ENCODE measurements at regions not wholly inside any gene's neighbourhood (a gene's known extent, or its start where the extent isn't known, plus 50 kb on each side); places are given as distances from the start of the nearest gene placed in this dataset.

DNA sequence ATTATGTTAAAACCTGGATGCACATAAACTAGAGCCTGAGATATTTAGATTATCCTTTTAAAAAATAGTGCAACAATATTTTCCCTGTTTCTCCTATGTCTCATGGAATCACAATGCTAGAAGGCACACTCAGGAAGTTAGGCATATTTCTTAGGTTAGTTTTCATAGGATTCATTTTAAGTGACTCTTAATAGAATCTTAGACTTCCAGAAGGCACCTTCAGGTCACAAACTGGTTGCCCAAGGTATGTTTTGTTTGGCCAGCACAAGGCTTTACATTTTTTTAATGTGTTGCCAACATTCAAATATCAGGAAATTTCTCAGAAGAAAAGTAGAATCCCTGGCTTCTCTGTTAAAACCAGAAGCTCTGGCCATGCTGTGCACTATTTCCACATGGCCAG, 129.3 kb downstream of the LNPK start:
- Histone ChIP-seq H3K4me1 (ENCODE audit: control insufficient read depth in 1 of 2, insufficient read depth in 2 of 2, low read length in 2 of 2) (no peaks in the 10 kb centered on the region), H3K4me3 (ENCODE audit: low read depth in 1 of 2, low read length in 2 of 2) (no peak overlapping the region), H3K27ac (ENCODE audit: low read length) (no peak overlapping the region)

DNA sequence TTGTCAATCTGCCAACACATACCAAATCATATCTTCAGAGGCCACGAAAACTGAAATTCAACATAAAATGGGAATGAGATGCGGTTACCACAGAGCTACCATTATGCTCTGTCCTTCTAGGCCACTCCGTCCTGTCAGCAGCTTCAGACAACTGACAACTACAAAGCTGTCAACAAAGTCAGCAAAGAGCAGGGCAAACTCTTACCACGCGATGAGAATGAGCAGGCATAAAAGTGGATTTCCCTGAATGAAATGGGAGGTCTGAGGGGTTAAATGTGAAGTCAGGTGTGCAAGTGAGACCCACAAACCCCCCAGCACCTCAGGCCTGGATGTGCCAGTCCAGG, 130.1 kb downstream of the LNPK start:
- H3K4me1 ChIP-seq (ENCODE audit: control insufficient read depth in 1 of 2, insufficient read depth in 2 of 2, low read length in 2 of 2): no peaks in the 10 kb centered on the region
- no peak overlapping the region for H3K27ac ChIP-seq (ENCODE audit: low read length)
- H3K9me3 ChIP-seq (ENCODE audit: control insufficient read depth in 1 of 2, low read length in 2 of 2): no peaks in the 10 kb centered on the region
- H3K27me3 ChIP-seq (ENCODE audit: low read depth, low read length): no peaks in the 10 kb centered on the region
- no peak overlapping the region for H3K4me3 ChIP-seq (ENCODE audit: low read depth in 1 of 2, low read length in 2 of 2)
- no peaks in the 10 kb centered on the region for H3K36me3 ChIP-seq (ENCODE audit: control insufficient read depth in 1 of 2, insufficient read depth in 2 of 2, low read length in 2 of 2)

More for the DNA sequence above, 129.3 kb downstream of the LNPK start:
- H3K36me3 ChIP-seq (ENCODE audit: control insufficient read depth in 1 of 2, insufficient read depth in 2 of 2, low read length in 2 of 2): no peaks in the 10 kb centered on the region
- no peaks in the 10 kb centered on the region for H3K9me3 ChIP-seq (ENCODE audit: control insufficient read depth in 1 of 2, low read length in 2 of 2)
- H3K27me3 ChIP-seq (ENCODE audit: low read depth, low read length): no peaks in the 10 kb centered on the region

DNA sequence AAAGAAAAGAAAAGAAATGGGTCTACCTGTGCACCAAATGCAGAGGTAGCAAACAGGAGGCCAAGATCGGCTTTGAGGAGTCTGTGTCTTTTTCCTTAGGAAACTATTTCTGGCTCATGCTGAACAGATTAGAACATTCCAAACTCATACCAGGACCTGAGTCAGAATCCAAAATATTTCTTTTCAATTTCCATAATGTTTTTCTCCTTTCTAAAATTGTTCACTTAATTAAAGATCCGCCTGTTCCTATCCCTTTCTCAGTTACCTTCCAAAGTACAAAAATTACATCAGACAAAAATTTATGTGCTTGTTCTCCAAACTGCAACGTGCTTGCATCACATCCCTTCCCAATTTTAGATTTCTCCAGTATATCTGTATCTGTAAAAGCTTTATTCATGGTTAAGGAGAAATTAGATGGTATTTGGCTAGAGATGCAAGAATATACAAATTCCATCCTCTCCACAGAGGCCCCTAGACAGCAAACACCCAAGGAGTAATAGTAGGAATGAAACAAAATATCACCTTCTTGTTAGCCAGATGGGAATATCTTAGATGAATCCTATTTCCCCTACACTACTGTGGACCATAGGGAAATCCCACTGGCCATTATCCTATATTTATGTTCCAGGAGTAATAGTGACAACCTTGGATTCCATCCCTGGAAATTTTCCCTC, 130.6 kb downstream of the LNPK start:
- Histone ChIP-seq H3K4me1 (ENCODE audit: control insufficient read depth in 1 of 2, insufficient read depth in 2 of 2, low read length in 2 of 2) (no peaks in the 10 kb centered on the region), H3K27ac (ENCODE audit: low read length) (no peak overlapping the region), H3K27me3 (ENCODE audit: low read depth, low read length) (no peaks in the 10 kb centered on the region), H3K36me3 (ENCODE audit: control insufficient read depth in 1 of 2, insufficient read depth in 2 of 2, low read length in 2 of 2) (no peaks in the 10 kb centered on the region), H3K9me3 (ENCODE audit: control insufficient read depth in 1 of 2, low read length in 2 of 2) (no peaks in the 10 kb centered on the region), H3K4me3 (ENCODE audit: low read depth in 1 of 2, low read length in 2 of 2) (no peak overlapping the region)

DNA sequence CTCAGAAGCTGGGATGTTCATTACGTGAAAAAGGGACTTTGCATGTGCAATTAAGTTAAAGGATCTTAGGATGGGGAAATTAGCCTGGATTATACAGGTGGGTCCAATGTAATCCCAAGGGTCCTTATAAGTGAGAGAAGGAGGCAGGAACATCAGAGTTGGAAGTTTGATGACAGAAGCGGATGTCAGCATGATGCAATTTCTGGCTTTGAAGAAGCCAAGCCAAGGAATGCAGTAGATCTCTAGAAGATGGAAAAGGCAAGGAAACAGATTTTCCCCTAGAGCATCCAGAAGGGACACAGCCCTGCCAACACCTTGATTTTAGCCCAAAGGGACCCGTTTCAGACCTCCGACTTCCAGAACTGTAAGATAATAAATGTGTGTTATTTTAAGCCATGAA, 136.4 kb downstream of the LNPK start:
- Histone ChIP-seq H3K4me3 (ENCODE audit: low read depth in 1 of 2, low read length in 2 of 2) (no peak overlapping the region), H3K36me3 (ENCODE audit: control insufficient read depth in 1 of 2, insufficient read depth in 2 of 2, low read length in 2 of 2) (no peaks in the 10 kb centered on the region), H3K9me3 (ENCODE audit: control insufficient read depth in 1 of 2, low read length in 2 of 2) (no peaks in the 10 kb centered on the region), H3K27ac (ENCODE audit: low read length) (no peak overlapping the region), H3K27me3 (ENCODE audit: low read depth, low read length) (no peaks in the 10 kb centered on the region), H3K4me1 (ENCODE audit: control insufficient read depth in 1 of 2, insufficient read depth in 2 of 2, low read length in 2 of 2) (no peaks in the 10 kb centered on the region)

DNA sequence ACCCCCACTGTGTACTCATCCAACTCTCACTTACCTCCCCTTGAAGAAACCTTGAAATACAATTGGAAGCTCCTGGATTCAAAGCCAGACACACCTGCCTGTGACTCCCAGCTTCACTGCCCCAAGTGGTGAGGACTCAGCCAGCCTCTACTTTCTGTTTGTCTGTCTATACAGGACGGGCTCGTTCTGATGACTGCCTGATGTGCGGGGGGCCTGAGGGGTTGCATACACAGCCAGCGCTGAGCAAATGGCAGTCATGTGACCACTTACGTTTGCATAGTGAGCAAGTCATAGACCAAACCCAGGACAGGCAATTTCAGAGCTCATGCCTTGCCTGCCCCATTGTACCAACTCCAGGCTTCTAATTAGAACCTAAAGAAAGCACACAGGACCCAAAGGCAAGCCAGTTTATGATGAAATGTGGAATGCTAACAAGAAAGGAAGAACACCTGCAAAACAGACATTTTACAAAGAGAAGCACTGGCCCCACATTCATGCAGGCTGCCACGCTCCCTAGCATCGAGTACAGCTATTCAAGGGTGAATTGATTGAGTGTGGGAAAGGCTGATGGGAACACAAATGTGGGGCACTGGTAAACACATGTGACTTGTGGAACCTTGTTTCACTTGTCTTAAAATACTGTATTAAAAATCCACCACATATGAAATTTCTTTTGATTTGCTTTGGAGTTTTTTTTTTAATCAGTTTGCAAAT, 137.8 kb downstream of the LNPK start:
- no peak overlapping the region for H3K27ac ChIP-seq (ENCODE audit: low read length)
- H3K4me1 ChIP-seq (ENCODE audit: control insufficient read depth in 1 of 2, insufficient read depth in 2 of 2, low read length in 2 of 2): no peaks in the 10 kb centered on the region
- no peak overlapping the region for H3K4me3 ChIP-seq (ENCODE audit: low read depth in 1 of 2, low read length in 2 of 2)
- H3K36me3 ChIP-seq (ENCODE audit: control insufficient read depth in 1 of 2, insufficient read depth in 2 of 2, low read length in 2 of 2): no peaks in the 10 kb centered on the region
- H3K9me3 ChIP-seq (ENCODE audit: control insufficient read depth in 1 of 2, low read length in 2 of 2): no peaks in the 10 kb centered on the region
- H3K27me3 ChIP-seq (ENCODE audit: low read depth, low read length): no peaks in the 10 kb centered on the region

DNA sequence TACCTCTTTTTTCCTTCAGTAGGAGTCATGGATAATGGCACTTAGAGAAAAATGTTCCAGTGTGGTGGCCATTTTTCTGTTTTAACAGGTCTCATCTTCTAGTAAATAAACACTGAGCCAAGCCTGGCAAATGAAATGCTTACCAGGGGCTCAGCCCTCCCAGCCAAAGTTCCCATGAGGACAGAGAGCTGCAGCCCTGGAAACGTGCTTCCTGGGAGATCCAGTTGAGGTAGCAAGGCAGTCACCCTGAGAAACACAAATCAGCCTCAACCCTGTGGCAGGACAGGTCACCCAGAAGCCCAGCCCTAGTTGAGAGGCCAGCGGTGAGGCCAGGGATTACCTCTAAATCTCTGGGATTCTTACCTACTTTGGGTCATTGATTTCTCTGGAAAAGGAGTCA, 140.1 kb downstream of the LNPK start:
- Histone ChIP-seq H3K27ac (ENCODE audit: low read length) (no peak overlapping the region), H3K4me1 (ENCODE audit: control insufficient read depth in 1 of 2, insufficient read depth in 2 of 2, low read length in 2 of 2) (no peaks in the 10 kb centered on the region), H3K9me3 (ENCODE audit: control insufficient read depth in 1 of 2, low read length in 2 of 2) (no peaks in the 10 kb centered on the region), H3K36me3 (ENCODE audit: control insufficient read depth in 1 of 2, insufficient read depth in 2 of 2, low read length in 2 of 2) (no peaks in the 10 kb centered on the region), H3K27me3 (ENCODE audit: low read depth, low read length) (no peaks in the 10 kb centered on the region), H3K4me3 (ENCODE audit: low read depth in 1 of 2, low read length in 2 of 2) (no peak overlapping the region)

DNA sequence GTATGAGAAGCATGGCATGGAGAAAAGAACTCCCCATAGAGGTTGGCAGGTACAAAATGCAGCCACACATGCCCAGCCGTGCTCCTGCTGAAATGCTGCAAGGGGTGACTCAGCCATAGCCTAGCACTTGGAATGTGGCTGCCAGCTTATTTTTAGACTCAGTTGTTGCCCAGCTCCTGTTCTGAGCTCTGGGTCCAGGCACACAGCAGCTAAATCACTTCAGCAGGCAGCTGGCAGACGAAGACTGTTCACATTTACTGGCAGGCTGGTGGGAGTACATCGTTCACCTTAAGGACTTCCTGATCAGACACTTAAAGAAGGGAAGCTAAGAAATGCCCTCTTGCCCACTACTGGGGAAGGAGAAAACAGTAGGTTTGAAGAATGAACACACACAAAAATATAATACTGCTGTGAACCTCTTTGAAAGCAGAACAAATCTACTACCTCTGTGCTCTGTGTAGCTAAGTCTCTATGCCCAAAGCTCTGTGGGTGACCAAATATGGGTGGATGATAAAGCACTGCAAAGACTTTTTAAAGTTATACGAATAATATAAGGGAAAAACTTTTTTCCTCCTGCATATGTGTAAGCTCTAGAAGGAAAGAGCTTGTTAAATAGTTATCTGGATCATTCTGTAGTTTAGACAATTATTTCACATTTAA, 146.1 kb downstream of the LNPK start:
- Histone ChIP-seq H3K9me3 (ENCODE audit: control insufficient read depth in 1 of 2, low read length in 2 of 2) (no peaks in the 10 kb centered on the region), H3K27ac (ENCODE audit: low read length) (peak overlapping the region; percentile 1), H3K4me1 (ENCODE audit: control insufficient read depth in 1 of 2, insufficient read depth in 2 of 2, low read length in 2 of 2) (peaks cover 0 to 5% of the 10 kb centered on the region in 2 donors), H3K36me3 (ENCODE audit: control insufficient read depth in 1 of 2, insufficient read depth in 2 of 2, low read length in 2 of 2) (no peaks in the 10 kb centered on the region), H3K4me3 (ENCODE audit: low read depth in 1 of 2, low read length in 2 of 2) (no peak overlapping the region), H3K27me3 (ENCODE audit: low read depth, low read length) (no peaks in the 10 kb centered on the region)

DNA sequence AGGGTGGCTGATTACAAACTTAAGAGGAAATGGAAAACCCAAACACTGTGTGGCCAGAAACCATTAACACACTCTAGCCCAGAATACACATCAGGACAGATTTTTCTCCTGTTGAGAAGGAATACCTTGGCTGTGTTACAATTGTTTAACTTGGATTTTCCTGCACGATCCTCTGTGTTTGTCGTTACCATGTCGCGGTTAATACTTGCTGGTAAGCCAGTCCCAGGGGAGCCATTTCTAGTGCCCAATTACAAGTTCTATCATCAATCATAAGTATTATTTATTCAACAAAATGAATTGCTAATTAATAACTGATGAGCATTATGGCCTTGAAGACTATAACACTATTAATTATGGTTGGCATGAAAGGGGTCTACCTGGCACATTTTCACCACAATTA, 146.8 kb downstream of the LNPK start:
- peaks cover 0 to 5% of the 10 kb centered on the region in 2 donors for H3K4me1 ChIP-seq (ENCODE audit: control insufficient read depth in 1 of 2, insufficient read depth in 2 of 2, low read length in 2 of 2)
- no peaks in the 10 kb centered on the region for H3K27me3 ChIP-seq (ENCODE audit: low read depth, low read length)
- H3K4me3 ChIP-seq (ENCODE audit: low read depth in 1 of 2, low read length in 2 of 2): no peak overlapping the region
- no peak overlapping the region for H3K27ac ChIP-seq (ENCODE audit: low read length)
- no peaks in the 10 kb centered on the region for H3K36me3 ChIP-seq (ENCODE audit: control insufficient read depth in 1 of 2, insufficient read depth in 2 of 2, low read length in 2 of 2)
- no peaks in the 10 kb centered on the region for H3K9me3 ChIP-seq (ENCODE audit: control insufficient read depth in 1 of 2, low read length in 2 of 2)

DNA sequence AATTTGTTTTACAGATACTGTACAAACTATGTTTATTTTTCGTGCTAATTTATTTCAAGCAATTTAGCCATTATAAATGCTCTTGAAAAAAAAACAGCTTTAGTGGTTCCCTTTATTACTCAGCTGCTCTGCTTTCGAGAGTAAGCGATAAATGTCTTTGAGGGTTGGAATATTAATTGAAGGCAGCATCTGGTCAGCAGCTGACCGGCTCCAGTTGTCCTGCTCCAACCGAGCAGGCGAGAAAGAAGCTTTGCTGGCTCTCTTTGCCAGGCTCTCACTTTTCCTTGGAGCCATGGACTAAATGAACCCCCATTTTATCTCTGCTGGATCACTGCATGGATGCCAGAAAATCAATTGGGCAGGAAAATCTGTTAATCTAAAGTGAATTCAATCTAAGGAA, 147.4 kb downstream of the LNPK start:
- Histone ChIP-seq H3K27ac (ENCODE audit: low read length) (no peak overlapping the region), H3K36me3 (ENCODE audit: control insufficient read depth in 1 of 2, insufficient read depth in 2 of 2, low read length in 2 of 2) (no peaks in the 10 kb centered on the region), H3K9me3 (ENCODE audit: control insufficient read depth in 1 of 2, low read length in 2 of 2) (no peaks in the 10 kb centered on the region), H3K4me1 (ENCODE audit: control insufficient read depth in 1 of 2, insufficient read depth in 2 of 2, low read length in 2 of 2) (peaks cover 0 to 5% of the 10 kb centered on the region in 2 donors), H3K4me3 (ENCODE audit: low read depth in 1 of 2, low read length in 2 of 2) (no peak overlapping the region), H3K27me3 (ENCODE audit: low read depth, low read length) (no peaks in the 10 kb centered on the region)

DNA sequence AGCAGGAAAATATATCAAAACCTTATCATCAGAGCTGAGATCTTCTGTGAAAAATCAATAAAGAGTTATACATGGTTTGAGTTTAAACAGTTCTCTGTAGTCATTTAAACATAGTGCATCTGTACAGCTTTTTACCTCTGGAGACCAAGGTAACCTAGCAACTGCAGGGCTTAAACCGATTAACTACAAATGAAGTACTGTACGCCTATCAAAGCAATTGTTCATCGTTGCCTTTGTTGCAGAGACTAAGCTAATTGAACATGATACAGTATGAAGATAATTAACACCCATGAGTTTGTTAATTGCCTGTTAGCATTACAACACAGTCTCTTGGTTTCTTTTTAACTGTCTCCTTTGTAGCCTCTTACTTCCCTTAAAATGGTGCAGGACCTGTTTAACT, 147.9 kb downstream of the LNPK start:
- H3K36me3 ChIP-seq (ENCODE audit: control insufficient read depth in 1 of 2, insufficient read depth in 2 of 2, low read length in 2 of 2): no peaks in the 10 kb centered on the region
- peaks cover 0 to 5% of the 10 kb centered on the region in 2 donors for H3K4me1 ChIP-seq (ENCODE audit: control insufficient read depth in 1 of 2, insufficient read depth in 2 of 2, low read length in 2 of 2)
- no peak overlapping the region for H3K27ac ChIP-seq (ENCODE audit: low read length)
- no peaks in the 10 kb centered on the region for H3K27me3 ChIP-seq (ENCODE audit: low read depth, low read length)
- no peak overlapping the region for H3K4me3 ChIP-seq (ENCODE audit: low read depth in 1 of 2, low read length in 2 of 2)
- no peaks in the 10 kb centered on the region for H3K9me3 ChIP-seq (ENCODE audit: control insufficient read depth in 1 of 2, low read length in 2 of 2)

DNA sequence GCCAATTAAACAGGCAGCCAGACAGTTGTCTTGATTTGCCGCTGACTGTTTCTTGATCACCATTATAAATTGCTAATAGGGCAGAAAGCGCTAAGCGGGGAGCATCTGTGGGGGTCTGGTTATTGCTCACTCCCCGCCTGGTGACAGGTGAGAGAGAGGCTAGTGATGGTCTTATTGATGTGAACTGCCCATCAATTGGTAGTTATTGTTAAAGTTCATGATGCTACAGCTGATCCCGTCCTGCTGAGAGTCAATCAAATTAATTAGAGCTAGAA, 148.5 kb downstream of the LNPK start:
- Histone ChIP-seq H3K9me3 (ENCODE audit: control insufficient read depth in 1 of 2, low read length in 2 of 2) (no peaks in the 10 kb centered on the region), H3K4me3 (ENCODE audit: low read depth in 1 of 2, low read length in 2 of 2) (no peak overlapping the region), H3K36me3 (ENCODE audit: control insufficient read depth in 1 of 2, insufficient read depth in 2 of 2, low read length in 2 of 2) (no peaks in the 10 kb centered on the region), H3K4me1 (ENCODE audit: control insufficient read depth in 1 of 2, insufficient read depth in 2 of 2, low read length in 2 of 2) (peaks cover 0 to 5% of the 10 kb centered on the region in 2 donors), H3K27ac (ENCODE audit: low read length) (no peak overlapping the region), H3K27me3 (ENCODE audit: low read depth, low read length) (no peaks in the 10 kb centered on the region)

Measured in muscle layer of duodenum (tissue), 2 donors.